CD14-positive monocyte (primary cell): ENCODE measurements at regions not wholly inside any gene's neighbourhood (a gene's known extent, or its start where the extent isn't known, plus 50 kb on each side); places are given as distances from the start of the nearest gene placed in this dataset.

Source experiments
- DNase-seq, 3 donors: peaks; one replicate each; pipeline ENCODE4 v3.0.0-alpha.2; 2011 to 2022
- H2AFZ ChIP-seq: 2 replicates; pipeline ENCODE4 v1.6.0; 2012; ENCODE audit warnings: mild to moderate bottlenecking, low read depth, low read length, inconsistent platforms; ENCODE audit not compliant: insufficient read depth, poor library complexity, severe bottlenecking
- H3K27ac ChIP-seq, 2 donors: 1 replicate in 1 of 2; 2 replicates in 1 of 2; pipeline ENCODE4 v1.5.1; 2012 to 2013; ENCODE audit warnings: low read length in 2 of 2, control low read depth in 1 of 2, inconsistent platforms in 1 of 2, low read depth in 1 of 2, mild to moderate bottlenecking in 1 of 2
- H3K27me3 ChIP-seq, 2 donors: one replicate each; pipeline versions ENCODE4 v1.6.0 to v1.6.1; 2011 to 2013; ENCODE audit warnings: low read length in 2 of 2; ENCODE audit not compliant: control insufficient read depth in 2 of 2, insufficient read depth in 2 of 2
- H3K36me3 ChIP-seq, 2 donors: replicated peaks in 1 of 2; 1 replicate in 1 of 2; 2 replicates in 1 of 2; pipeline versions ENCODE4 v1.5.1 to v1.6.1; 2012 to 2013; ENCODE audit warnings: low read length in 2 of 2, control low read depth in 1 of 2, inconsistent platforms in 1 of 2, mild to moderate bottlenecking in 1 of 2; ENCODE audit not compliant: insufficient read depth in 2 of 2, control insufficient read depth in 1 of 2
- H3K4me1 ChIP-seq, 2 donors: 1 replicate in 1 of 2; 2 replicates in 1 of 2; pipeline versions ENCODE4 v1.5.1 to v1.6.1; 2012 to 2013; ENCODE audit warnings: low read length in 2 of 2, control low read depth in 1 of 2, inconsistent platforms in 1 of 2, mild to moderate bottlenecking in 1 of 2, moderate library complexity in 1 of 2; ENCODE audit not compliant: insufficient read depth in 2 of 2, control insufficient read depth in 1 of 2
- H3K4me2 ChIP-seq: replicated peaks from 2 replicates; pipeline ENCODE3; 2012; ENCODE audit warnings: low read length, moderate library complexity, mild to moderate bottlenecking; ENCODE audit not compliant: poor library complexity, severe bottlenecking; ENCODE audit errors: extremely low read depth
- H3K4me3 ChIP-seq, 3 experiments: fragments of 200-600 bp in 1 of 3; sonication (generic) in 1 of 3; replicated peaks in 1 of 3; 1 replicate in 2 of 3; 2 replicates in 1 of 3; pipeline ENCODE4 v1.5.1; 2011 to 2013; ENCODE audit warnings: low read length in 3 of 3, mild to moderate bottlenecking in 3 of 3, control low read depth in 2 of 3, low read depth in 2 of 3, inconsistent platforms in 1 of 3, moderate library complexity in 1 of 3
- H3K79me2 ChIP-seq: 2 replicates; pipeline ENCODE4 v1.6.0; 2012; ENCODE audit warnings: mild to moderate bottlenecking, control low read depth, inconsistent platforms, low read length, moderate library complexity; ENCODE audit not compliant: insufficient read depth
- H3K9ac ChIP-seq: 2 replicates; pipeline ENCODE4 v1.6.0; 2017; ENCODE audit warnings: low read length, mild to moderate bottlenecking; ENCODE audit not compliant: insufficient read depth, poor library complexity, severe bottlenecking
- H3K9me3 ChIP-seq, 2 donors: replicated peaks in 1 of 2; 1 replicate in 1 of 2; 2 replicates in 1 of 2; pipeline versions ENCODE4 v1.5.1 to v1.6.1; 2012 to 2013; ENCODE audit warnings: low read length in 2 of 2, control low read depth in 1 of 2; ENCODE audit not compliant: control insufficient read depth in 1 of 2, insufficient read depth in 1 of 2
- H4K20me1 ChIP-seq: 2 replicates; pipeline ENCODE4 v1.6.0; 2012; ENCODE audit warnings: mild to moderate bottlenecking, low read length, control low read depth, moderate library complexity; ENCODE audit not compliant: insufficient read depth
- H3K27ac Mint-ChIP-seq, 7 donors: one replicate each; pipeline ENCODE4 v1.8.0; 2020; ENCODE audit warnings: mild to moderate bottlenecking in 7 of 7, mixed read lengths in 7 of 7, moderate library complexity in 6 of 7, inconsistent platforms in 2 of 7
- H3K27me3 Mint-ChIP-seq, 3 donors: one replicate each; pipeline ENCODE4 v1.8.0; 2021 to 2022; ENCODE audit warnings: low read depth in 3 of 3, mild to moderate bottlenecking in 3 of 3, mixed read lengths in 3 of 3, moderate library complexity in 3 of 3, inconsistent platforms in 1 of 3
- H3K36me3 Mint-ChIP-seq, 2 donors: one replicate each; pipeline ENCODE4 v1.8.0; 2020; ENCODE audit warnings: mixed read lengths in 2 of 2, inconsistent platforms in 1 of 2, mild to moderate bottlenecking in 1 of 2
- H3K4me1 Mint-ChIP-seq: one replicate; pipeline ENCODE4 v1.8.0; 2020; ENCODE audit warnings: mild to moderate bottlenecking, mixed read lengths
- H3K4me3 Mint-ChIP-seq, 2 donors: one replicate each; pipeline ENCODE4 v1.8.0; 2020; ENCODE audit warnings: mild to moderate bottlenecking in 2 of 2, mixed read lengths in 2 of 2, moderate library complexity in 1 of 2
- H3K9me3 Mint-ChIP-seq, 7 donors: one replicate each; pipeline ENCODE4 v1.8.0; 2020 to 2022; ENCODE audit warnings: mixed read lengths in 7 of 7, mild to moderate bottlenecking in 6 of 7, moderate library complexity in 6 of 7, inconsistent platforms in 2 of 7
- WGBS: methylation state at CpG from one replicate; pipeline ENCODE4 v1.1.5; 2013; ENCODE audit warnings: missing lambda C conversion rate; ENCODE audit not compliant: insufficient coverage; 5-methylcytosine and 5-hydroxymethylcytosine counted together
- intact Hi-C, 2 donors: fragments of 100-400 bp; cut with micrococcal nuclease; formaldehyde crosslinking; loops; one replicate each; pipeline versions ENCODE4 v1.15.0 to v1.15.1; 2023
- TF ChIP-seq, protein P1 (sequence below): fragments of 200-600 bp; IDR thresholded peaks from one replicate; pipeline ENCODE4 v1.8.0; 2022; ENCODE audit warnings: antibody characterized with exemption, mild to moderate bottlenecking

DNA sequence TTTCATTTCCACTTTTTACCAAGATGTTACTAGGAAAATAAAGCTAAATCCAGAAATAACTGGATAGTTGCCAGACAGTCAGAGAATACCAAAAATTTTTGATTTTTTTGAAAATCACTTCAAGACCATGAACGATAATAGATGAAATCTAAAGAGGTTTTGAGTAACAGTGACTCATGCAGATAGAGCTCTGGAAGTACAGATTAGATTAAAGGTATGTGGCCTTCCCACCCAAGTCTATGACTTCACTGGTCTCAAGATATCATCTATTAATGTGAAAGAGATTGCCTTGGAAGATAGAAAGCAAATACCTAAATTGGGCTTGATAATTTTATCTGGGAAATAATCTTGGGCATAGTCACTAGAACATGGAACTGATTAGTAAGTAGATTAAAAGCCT, 415.9 kb downstream of the METTL15 start:
- TF ChIP-seq, protein P1, sequence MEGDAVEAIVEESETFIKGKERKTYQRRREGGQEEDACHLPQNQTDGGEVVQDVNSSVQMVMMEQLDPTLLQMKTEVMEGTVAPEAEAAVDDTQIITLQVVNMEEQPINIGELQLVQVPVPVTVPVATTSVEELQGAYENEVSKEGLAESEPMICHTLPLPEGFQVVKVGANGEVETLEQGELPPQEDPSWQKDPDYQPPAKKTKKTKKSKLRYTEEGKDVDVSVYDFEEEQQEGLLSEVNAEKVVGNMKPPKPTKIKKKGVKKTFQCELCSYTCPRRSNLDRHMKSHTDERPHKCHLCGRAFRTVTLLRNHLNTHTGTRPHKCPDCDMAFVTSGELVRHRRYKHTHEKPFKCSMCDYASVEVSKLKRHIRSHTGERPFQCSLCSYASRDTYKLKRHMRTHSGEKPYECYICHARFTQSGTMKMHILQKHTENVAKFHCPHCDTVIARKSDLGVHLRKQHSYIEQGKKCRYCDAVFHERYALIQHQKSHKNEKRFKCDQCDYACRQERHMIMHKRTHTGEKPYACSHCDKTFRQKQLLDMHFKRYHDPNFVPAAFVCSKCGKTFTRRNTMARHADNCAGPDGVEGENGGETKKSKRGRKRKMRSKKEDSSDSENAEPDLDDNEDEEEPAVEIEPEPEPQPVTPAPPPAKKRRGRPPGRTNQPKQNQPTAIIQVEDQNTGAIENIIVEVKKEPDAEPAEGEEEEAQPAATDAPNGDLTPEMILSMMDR = no peak
- Histone ChIP-seq H3K27me3 (no peaks in the 10 kb centered on the region), H3K27ac (no peak overlapping the region), H3K9ac (no peak overlapping the region), H3K36me3 (no peaks in the 10 kb centered on the region), H3K4me2 (no peak overlapping the region), H3K79me2 (no peaks in the 10 kb centered on the region), H2AFZ (no peak overlapping the region), H3K4me1 (no peaks in the 10 kb centered on the region), H4K20me1 (no peaks in the 10 kb centered on the region), H3K9me3 (peaks cover 9 to 16% of the 10 kb centered on the region in 2 donors), H3K4me3 (no peak overlapping the region)
- Mint-ChIP-seq H3K4me3 (no peak overlapping the region), H3K27ac (no peak overlapping the region), H3K36me3 (no peaks in the 10 kb centered on the region), H3K9me3 (peaks cover 13 to 32% (median 24%) of the 10 kb centered on the region in 7 donors), H3K27me3 (no peaks in the 10 kb centered on the region), H3K4me1 (no peaks in the 10 kb centered on the region)
- no peak for DNase-seq
- WGBS = no CpG with 5 or more reads among the region's 1 CpG
- intact Hi-C loops = no loop called here

DNA sequence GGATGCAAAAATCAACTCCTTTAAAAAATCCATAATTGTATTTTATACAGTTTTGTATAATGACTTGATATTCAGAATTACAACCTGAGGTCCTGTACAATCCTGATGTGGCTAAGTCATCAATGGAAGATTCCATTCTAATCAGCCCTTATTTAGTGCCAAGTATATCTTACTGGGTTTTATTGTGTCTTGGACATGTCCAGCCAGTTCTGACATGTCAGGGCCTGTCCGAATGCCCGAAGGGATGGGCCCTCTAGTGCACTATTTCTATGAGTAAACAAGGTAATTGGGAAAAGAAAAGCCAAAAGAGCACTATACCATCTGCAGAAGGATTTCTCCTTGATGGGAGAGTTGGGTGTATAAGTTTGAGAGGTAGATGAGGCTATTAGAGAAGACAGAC, 412.9 kb downstream of the METTL15 start:
- Histone ChIP-seq H3K4me3 (no peak overlapping the region), H3K79me2 (no peaks in the 10 kb centered on the region), H3K36me3 (no peaks in the 10 kb centered on the region), H3K4me2 (no peak overlapping the region), H3K9ac (no peak overlapping the region), H3K27me3 (no peaks in the 10 kb centered on the region), H3K27ac (no peak overlapping the region), H3K4me1 (no peaks in the 10 kb centered on the region), H4K20me1 (no peaks in the 10 kb centered on the region), H2AFZ (no peak overlapping the region), H3K9me3 (peaks cover 8 to 14% of the 10 kb centered on the region in 2 donors)
- DNase-seq = no peak
- Mint-ChIP-seq H3K9me3 (peaks cover 13 to 26% (median 16%) of the 10 kb centered on the region in 7 donors), H3K4me1 (no peaks in the 10 kb centered on the region), H3K27me3 (no peaks in the 10 kb centered on the region), H3K27ac (no peak overlapping the region), H3K4me3 (no peak overlapping the region), H3K36me3 (no peaks in the 10 kb centered on the region)
- TF ChIP-seq, protein P1 = no peak
- no CpG with 5 or more reads among the region's 2 CpGs for WGBS
- intact Hi-C loops = no loop called here
